Small intestine (tissue), 7 donors: ENCODE measurements at regions not wholly inside any gene's neighbourhood (a gene's known extent, or its start where the extent isn't known, plus 50 kb on each side); places are given as distances from the start of the nearest gene placed in this dataset.

Source experiments
- DNase-seq, 2 donors: peaks; one replicate each; pipeline versions ENCODE4 v3.0.0 to v3.0.0-alpha.2; 2013
- FAIRE-seq: peaks from 2 replicates; lab custom pipeline; 2012; peaks lifted over from hg19 to GRCh38; lab: Jason Lieb, UNC
- H3K27ac ChIP-seq, 3 donors: one replicate each; pipeline ENCODE4 v1.5.1; 2013; ENCODE audit warnings: low read length in 2 of 3, mild to moderate bottlenecking in 2 of 3, control low read depth in 1 of 3, inconsistent platforms in 1 of 3, low read depth in 1 of 3, moderate library complexity in 1 of 3
- H3K27me3 ChIP-seq, 3 donors: one replicate each; pipeline ENCODE4 v1.6.1; 2013; ENCODE audit warnings: low read length in 3 of 3, inconsistent platforms in 1 of 3; ENCODE audit not compliant: control insufficient read depth in 3 of 3, insufficient read depth in 3 of 3
- H3K36me3 ChIP-seq, 3 donors: one replicate each; pipeline ENCODE4 v1.6.1; 2013; ENCODE audit warnings: low read length in 3 of 3, inconsistent platforms in 1 of 3, low read depth in 1 of 3, mild to moderate bottlenecking in 1 of 3, moderate library complexity in 1 of 3; ENCODE audit not compliant: control insufficient read depth in 3 of 3, insufficient read depth in 2 of 3
- H3K4me1 ChIP-seq, 3 donors: one replicate each; pipeline ENCODE4 v1.6.1; 2013; ENCODE audit warnings: low read length in 2 of 3, inconsistent platforms in 1 of 3, low read depth in 1 of 3, mild to moderate bottlenecking in 1 of 3, moderate library complexity in 1 of 3; ENCODE audit not compliant: control insufficient read depth in 3 of 3, insufficient read depth in 2 of 3
- H3K4me3 ChIP-seq, 3 donors: one replicate each; pipeline ENCODE4 v1.5.1; 2013; ENCODE audit warnings: low read length in 3 of 3, control low read depth in 1 of 3, inconsistent platforms in 1 of 3, low read depth in 1 of 3, mild to moderate bottlenecking in 1 of 3, moderate library complexity in 1 of 3
- H3K9me3 ChIP-seq, 2 donors: one replicate each; pipeline ENCODE4 v1.6.1; 2013; ENCODE audit warnings: low read depth in 1 of 2, low read length in 1 of 2; ENCODE audit not compliant: control insufficient read depth in 2 of 2, insufficient read depth in 1 of 2
- WGBS, 3 donors: extraction: QIAGEN DNeasy Blood & Tissue Kit; methylation state at CpG; one replicate each; pipeline ENCODE4 v1.1.7; 2013; 5-methylcytosine and 5-hydroxymethylcytosine counted together
- donor health status: healthy with polysubstance abuse.
- donor health status: control.
- donor health status: control.
- donor health status: Bipolar disorder and iron deficiency.
- donor health status: healthy.

GRCh38 chr1:203926025-203926540 lies 64.7 kb downstream of the SNRPE start:
- H3K27ac ChIP-seq = no peak overlapping the region
- DNase-seq (no peak), FAIRE-seq (no peak)
- WGBS, 3 donors = 87 to 88% (median 88%) methylated on average over 6 of the region's 6 CpGs
- H3K4me3 ChIP-seq = no peak overlapping the region
- H3K9me3 ChIP-seq = no peaks in the 10 kb centered on the region
- peaks cover 0 to 1% (median 0%) of the 10 kb centered on the region in 3 donors for H3K27me3 ChIP-seq
- H3K36me3 ChIP-seq = no peaks in the 10 kb centered on the region
- H3K4me1 ChIP-seq = no peaks in the 10 kb centered on the region

GRCh38 chr1:203929741-203930309 lies 68.4 kb downstream of the SNRPE start:
- FAIRE-seq (no peak), DNase-seq (no peak)
- H3K27me3 ChIP-seq = peaks cover 0 to 1% (median 0%) of the 10 kb centered on the region in 3 donors
- H3K4me3 ChIP-seq = no peak overlapping the region
- H3K27ac ChIP-seq = no peak overlapping the region
- H3K4me1 ChIP-seq = no peaks in the 10 kb centered on the region
- no peaks in the 10 kb centered on the region for H3K9me3 ChIP-seq
- 29 to 54% (median 38%) methylated on average over 4 of the region's 4 CpGs for WGBS, 3 donors
- H3K36me3 ChIP-seq = no peaks in the 10 kb centered on the region

- DNase-seq (no peak), FAIRE-seq (no peak)
- H3K4me3 ChIP-seq = no peak overlapping the region
- no peaks in the 10 kb centered on the region for H3K9me3 ChIP-seq
- H3K36me3 ChIP-seq = no peaks in the 10 kb centered on the region
- WGBS, 3 donors = 47 to 81% (median 74%) methylated on average over 3 of the region's 3 CpGs
- H3K27ac ChIP-seq = no peak overlapping the region
- no peaks in the 10 kb centered on the region for H3K4me1 ChIP-seq
- H3K27me3 ChIP-seq = peaks cover 0 to 1% (median 0%) of the 10 kb centered on the region in 3 donors
These were observed 68.9 kb downstream of the SNRPE start for GRCh38 chr1:203930342-203930741.

GRCh38 chr1:203931953-203932352 lies 70.6 kb downstream of the SNRPE start:
- 83 to 87% (median 84%) methylated on average over 2 of the region's 2 CpGs for WGBS, 3 donors
- no peaks in the 10 kb centered on the region for H3K36me3 ChIP-seq
- DNase-seq (no peak), FAIRE-seq (no peak)
- no peak overlapping the region for H3K27ac ChIP-seq
- no peaks in the 10 kb centered on the region for H3K9me3 ChIP-seq
- no peak overlapping the region for H3K4me3 ChIP-seq
- peaks cover 0 to 1% (median 0%) of the 10 kb centered on the region in 3 donors for H3K27me3 ChIP-seq
- H3K4me1 ChIP-seq = no peaks in the 10 kb centered on the region

GRCh38 chr1:203932556-203932955 lies 71.2 kb downstream of the SNRPE start:
- 48 to 72% (median 59%) methylated on average over 3 of the region's 3 CpGs for WGBS, 3 donors

GRCh38 chr1:203934027-203934426 lies 72.6 kb downstream of the SNRPE start:
- H3K4me3 ChIP-seq = no peak overlapping the region
- no peaks in the 10 kb centered on the region for H3K9me3 ChIP-seq
- no peak for DNase-seq
- FAIRE-seq = no peak
- H3K36me3 ChIP-seq = no peaks in the 10 kb centered on the region
- H3K4me1 ChIP-seq = no peaks in the 10 kb centered on the region
- H3K27ac ChIP-seq = no peak overlapping the region
- H3K27me3 ChIP-seq = no peaks in the 10 kb centered on the region
- 63 to 76% (median 68%) methylated on average over 3 of the region's 3 CpGs for WGBS, 3 donors

More at GRCh38 chr1:203932556-203932955, 71.2 kb downstream of the SNRPE start:
- Histone ChIP-seq H3K4me3 (no peak overlapping the region), H3K9me3 (no peaks in the 10 kb centered on the region), H3K36me3 (no peaks in the 10 kb centered on the region), H3K27ac (no peak overlapping the region), H3K27me3 (peaks cover 0 to 1% (median 0%) of the 10 kb centered on the region in 3 donors), H3K4me1 (no peaks in the 10 kb centered on the region)
- no peak for FAIRE-seq
- DNase-seq = no peak

- Histone ChIP-seq H3K27ac (no peak overlapping the region), H3K27me3 (no peaks in the 10 kb centered on the region), H3K36me3 (no peaks in the 10 kb centered on the region), H3K4me3 (no peak overlapping the region), H3K4me1 (no peaks in the 10 kb centered on the region), H3K9me3 (no peaks in the 10 kb centered on the region)
- no peak for DNase-seq
- WGBS, 3 donors = 71 to 82% (median 75%) methylated on average over 3 of the region's 3 CpGs
- FAIRE-seq = no peak
These were observed 73.3 kb downstream of the SNRPE start for GRCh38 chr1:203934651-203935050.

- WGBS, 3 donors = 75 to 88% (median 80%) methylated on average over 2 of the region's 2 CpGs
- H3K27ac ChIP-seq = no peak overlapping the region
- no peaks in the 10 kb centered on the region for H3K36me3 ChIP-seq
- FAIRE-seq = no peak
- no peaks in the 10 kb centered on the region for H3K4me1 ChIP-seq
- no peaks in the 10 kb centered on the region for H3K27me3 ChIP-seq
- H3K4me3 ChIP-seq = no peak overlapping the region
- no peak for DNase-seq
- no peaks in the 10 kb centered on the region for H3K9me3 ChIP-seq
These were observed 73.9 kb downstream of the SNRPE start for GRCh38 chr1:203935321-203935720.
